Activated CD4-positive, alpha-beta T cell treated with anti-CD3 and anti-CD28 coated beads for 36 hours (primary cell): ENCODE measurements at regions not wholly inside any gene's neighbourhood (a gene's known extent, or its start where the extent isn't known, plus 50 kb on each side); places are given as distances from the start of the nearest gene placed in this dataset.

Source experiments
- ATAC-seq: fragments of 200-7000 bp; cut with Tn5 transposase; one replicate; pipeline ENCODE4 v1.10.0; 2021; ENCODE audit warnings: mild to moderate bottlenecking, moderate library complexity
- CTCF ChIA-PET: fragments of 350-600 bp; sonication (Branson Sonifier 250); formaldehyde crosslinking; loops from one replicate; lab custom pipeline; 2021; ENCODE audit warnings: antibody characterized with exemption; lab: Charles Lee
- POLR2A ChIA-PET: fragments of 350-600 bp; sonication (Branson Sonifier 250); formaldehyde crosslinking; loops from one replicate; lab custom pipeline; 2021; ENCODE audit warnings: antibody characterized with exemption, inconsistent platforms; lab: Charles Lee
- DNase-seq: peaks from one replicate; pipeline ENCODE4 v3.0.0-alpha.2; 2020
- H3K27ac Mint-ChIP-seq: one replicate; pipeline ENCODE4 v1.8.0; 2021; ENCODE audit warnings: mixed read lengths
- H3K27me3 Mint-ChIP-seq: one replicate; pipeline ENCODE4 v1.8.0; 2021; ENCODE audit warnings: mixed read lengths
- H3K36me3 Mint-ChIP-seq: one replicate; pipeline ENCODE4 v1.8.0; 2021; ENCODE audit warnings: low read depth, mixed read lengths
- H3K4me1 Mint-ChIP-seq: one replicate; pipeline ENCODE4 v1.8.0; 2021; ENCODE audit warnings: mixed read lengths
- H3K4me3 Mint-ChIP-seq: one replicate; pipeline ENCODE4 v1.8.0; 2021; ENCODE audit warnings: mild to moderate bottlenecking, moderate library complexity, mixed read lengths
- H3K9me3 Mint-ChIP-seq: one replicate; pipeline ENCODE4 v1.8.0; 2021; ENCODE audit warnings: low read depth, mixed read lengths
- intact Hi-C, 2 experiments: fragments of 100-400 bp; cut with DNase I in 1 of 2; cut with micrococcal nuclease in 1 of 2; formaldehyde crosslinking; loops; one replicate each; pipeline versions ENCODE4 v1.14.2 to v1.15.1; 2022 to 2024; cut with DNase I, micrococcal nuclease

GRCh38 chr20:57952136-57952535 lies 242.3 kb upstream of the PMEPA1 start:
- Mint-ChIP-seq H3K9me3 (no peaks in the 10 kb centered on the region), H3K4me1 (no peaks in the 10 kb centered on the region), H3K4me3 (no peak overlapping the region), H3K36me3 (no peaks in the 10 kb centered on the region), H3K27me3 (peaks cover 8% of the 10 kb centered on the region), H3K27ac (no peak overlapping the region)
- ChIA-PET POLR2A (no interaction called here), CTCF (no interaction called here)
- ATAC-seq: no peak
- intact Hi-C loops: no loop called here
- DNase-seq: no peak

- peaks cover 8% of the 10 kb centered on the region for H3K27me3 Mint-ChIP-seq
Observed at GRCh38 chr20:57951549-57951948, 241.7 kb upstream of the PMEPA1 start.

GRCh38 chr20:57950764-57951485 lies 241.1 kb upstream of the PMEPA1 start:
- POLR2A ChIA-PET: no interaction called here
- peaks cover 8% of the 10 kb centered on the region for H3K27me3 Mint-ChIP-seq
- no peaks in the 10 kb centered on the region for H3K4me1 Mint-ChIP-seq
- intact Hi-C loops: no loop called here
- H3K9me3 Mint-ChIP-seq: no peaks in the 10 kb centered on the region
- no peak overlapping the region for H3K27ac Mint-ChIP-seq
- H3K4me3 Mint-ChIP-seq: no peak overlapping the region
- DNase-seq: no peak
- no peaks in the 10 kb centered on the region for H3K36me3 Mint-ChIP-seq
- no peak for ATAC-seq
- CTCF ChIA-PET: no interaction called here

More at GRCh38 chr20:57951549-57951948, 241.7 kb upstream of the PMEPA1 start:
- no peaks in the 10 kb centered on the region for H3K4me1 Mint-ChIP-seq
- H3K4me3 Mint-ChIP-seq: no peak overlapping the region
- no peaks in the 10 kb centered on the region for H3K36me3 Mint-ChIP-seq
- H3K27ac Mint-ChIP-seq: no peak overlapping the region
- DNase-seq (no peak), ATAC-seq (no peak)
- no peaks in the 10 kb centered on the region for H3K9me3 Mint-ChIP-seq
- intact Hi-C loops: no loop called here
- ChIA-PET POLR2A (no interaction called here), CTCF (no interaction called here)

GRCh38 chr20:57948180-57948955 lies 238.6 kb upstream of the PMEPA1 start:
- Mint-ChIP-seq H3K36me3 (no peaks in the 10 kb centered on the region), H3K27me3 (peaks cover 8% of the 10 kb centered on the region), H3K4me3 (no peak overlapping the region), H3K9me3 (no peaks in the 10 kb centered on the region), H3K4me1 (no peaks in the 10 kb centered on the region), H3K27ac (no peak overlapping the region)
- CTCF ChIA-PET: no interaction called here
- intact Hi-C loops: no loop called here
- ATAC-seq: no peak
- DNase-seq: no peak
- POLR2A ChIA-PET: no interaction called here

GRCh38 chr20:57947421-57948179 lies 237.8 kb upstream of the PMEPA1 start:
- ChIA-PET POLR2A (no interaction called here), CTCF (no interaction called here)
- ATAC-seq (no peak), DNase-seq (no peak)
- intact Hi-C loops: no loop called here
- Mint-ChIP-seq H3K4me1 (no peaks in the 10 kb centered on the region), H3K27me3 (peaks cover 8% of the 10 kb centered on the region), H3K36me3 (no peaks in the 10 kb centered on the region), H3K27ac (no peak overlapping the region), H3K4me3 (no peak overlapping the region), H3K9me3 (no peaks in the 10 kb centered on the region)

GRCh38 chr20:57946559-57947315 lies 236.9 kb upstream of the PMEPA1 start:
- DNase-seq (no peak), ATAC-seq (no peak)
- Mint-ChIP-seq H3K27me3 (peaks cover 5% of the 10 kb centered on the region), H3K27ac (no peak overlapping the region), H3K36me3 (no peaks in the 10 kb centered on the region), H3K9me3 (no peaks in the 10 kb centered on the region), H3K4me1 (no peaks in the 10 kb centered on the region), H3K4me3 (no peak overlapping the region)
- intact Hi-C loops: no loop called here
- POLR2A ChIA-PET: no interaction called here
- CTCF ChIA-PET: no interaction called here

GRCh38 chr20:57944988-57945387 lies 235.2 kb upstream of the PMEPA1 start:
- POLR2A ChIA-PET: no interaction called here
- H3K9me3 Mint-ChIP-seq: no peaks in the 10 kb centered on the region
- no peak for DNase-seq
- H3K4me1 Mint-ChIP-seq: no peaks in the 10 kb centered on the region
- no peak for ATAC-seq
- CTCF ChIA-PET: interaction anchor here (0.7 kb wide), 1 partner anchor 23 kb away, joined by 3 read pairs; no protein-coding TSS in a partner anchor
- H3K27ac Mint-ChIP-seq: no peak overlapping the region
- H3K36me3 Mint-ChIP-seq: no peaks in the 10 kb centered on the region
- H3K4me3 Mint-ChIP-seq: no peak overlapping the region
- peaks cover 3% of the 10 kb centered on the region for H3K27me3 Mint-ChIP-seq
- intact Hi-C loops: no loop called here

GRCh38 chr20:57943950-57944349 lies 234.1 kb upstream of the PMEPA1 start:
- ATAC-seq: no peak
- no peak for DNase-seq
- Mint-ChIP-seq H3K4me3 (no peak overlapping the region), H3K27me3 (peaks cover under 1% of the 10 kb centered on the region), H3K36me3 (no peaks in the 10 kb centered on the region), H3K9me3 (no peaks in the 10 kb centered on the region), H3K4me1 (no peaks in the 10 kb centered on the region), H3K27ac (no peak overlapping the region)
- ChIA-PET POLR2A (no interaction called here), CTCF (interaction anchor here (0.8 kb wide), 2 partner anchors 19 to 39 kb away, joined by 3 read pairs; no protein-coding TSS in a partner anchor)
- intact Hi-C loops: no loop called here

- Mint-ChIP-seq H3K36me3 (no peaks in the 10 kb centered on the region), H3K9me3 (no peaks in the 10 kb centered on the region), H3K27ac (no peak overlapping the region), H3K27me3 (no peaks in the 10 kb centered on the region), H3K4me3 (no peak overlapping the region), H3K4me1 (no peaks in the 10 kb centered on the region)
- no peak for DNase-seq
- intact Hi-C loops: no loop called here
- ChIA-PET POLR2A (no interaction called here), CTCF (interaction anchor here (0.8 kb wide), 1 partner anchor 38 kb away, joined by 3 read pairs; no protein-coding TSS in a partner anchor)
- no peak for ATAC-seq
Observed at GRCh38 chr20:57943291-57943690, 233.5 kb upstream of the PMEPA1 start.

- no peak overlapping the region for H3K4me3 Mint-ChIP-seq
- H3K36me3 Mint-ChIP-seq: no peaks in the 10 kb centered on the region
- no peaks in the 10 kb centered on the region for H3K9me3 Mint-ChIP-seq
- DNase-seq (no peak), ATAC-seq (no peak)
- no peaks in the 10 kb centered on the region for H3K4me1 Mint-ChIP-seq
- intact Hi-C loops: no loop called here
- peaks cover 2% of the 10 kb centered on the region for H3K27me3 Mint-ChIP-seq
- H3K27ac Mint-ChIP-seq: no peak overlapping the region
- CTCF ChIA-PET: no interaction called here
- POLR2A ChIA-PET: no interaction called here
Observed at GRCh38 chr20:57941604-57942381, 232.0 kb upstream of the PMEPA1 start.
